Suprapubic skin (tissue), 4 donors: ENCODE measurements at regions not wholly inside any gene's neighbourhood (a gene's known extent, or its start where the extent isn't known, plus 50 kb on each side); places are given as distances from the start of the nearest gene placed in this dataset.

ENCODE experiments used
- DNase-seq, 2 donors: peaks; one replicate each; pipeline ENCODE4 v3.0.0-alpha.2; 2019; ENCODE audit warnings: low spot score in 2 of 2
- H3K27ac ChIP-seq: fragments of 200-600 bp; sonication (generic); one replicate; pipeline ENCODE4 v1.5.1; 2019
- H3K27me3 ChIP-seq: fragments of 200-600 bp; sonication (generic); one replicate; pipeline ENCODE4 v1.5.1; 2019
- H3K36me3 ChIP-seq: fragments of 200-600 bp; sonication (generic); one replicate; pipeline ENCODE4 v1.5.1; 2019
- H3K4me1 ChIP-seq: fragments of 200-600 bp; sonication (generic); one replicate; pipeline ENCODE4 v1.5.1; 2019
- H3K4me3 ChIP-seq: fragments of 200-600 bp; sonication (generic); one replicate; pipeline ENCODE4 v1.5.1; 2019; ENCODE audit warnings: mild to moderate bottlenecking
- H3K9me3 ChIP-seq: fragments of 200-600 bp; sonication (generic); one replicate; pipeline ENCODE4 v1.5.1; 2019
- EP300 ChIP-seq: sonication (generic); formaldehyde crosslinking; IDR thresholded peaks from one replicate; pipeline ENCODE4 v1.6.1; 2017; ENCODE audit warnings: antibody characterized with exemption
- POLR2A ChIP-seq, 2 donors: fragments of 450-650 bp; IDR thresholded peaks; one replicate each; pipeline ENCODE4 v1.6.1; 2017; ENCODE audit warnings: antibody characterized with exemption in 2 of 2, mild to moderate bottlenecking in 2 of 2, moderate library complexity in 2 of 2
- POLR2AphosphoS5 ChIP-seq, 3 donors: sonication (generic); formaldehyde crosslinking; IDR thresholded peaks; one replicate each; pipeline ENCODE4 v1.6.1; 2017; ENCODE audit warnings: antibody characterized with exemption in 3 of 3
- WGBS: methylation state at CpG from one replicate; pipeline ENCODE4 v1.1.5; 2018; 5-methylcytosine and 5-hydroxymethylcytosine counted together
- TF ChIP-seq, protein P1 (sequence below), 2 donors: fragments of 200-600 bp in 1 of 2; fragments of 450-650 bp in 1 of 2; sonication (generic) in 1 of 2; IDR thresholded peaks; one replicate each; pipeline ENCODE4 v1.5.1; 2016 to 2019; ENCODE audit warnings: antibody characterized with exemption in 2 of 2, mild to moderate bottlenecking in 1 of 2, moderate library complexity in 1 of 2

DNA sequence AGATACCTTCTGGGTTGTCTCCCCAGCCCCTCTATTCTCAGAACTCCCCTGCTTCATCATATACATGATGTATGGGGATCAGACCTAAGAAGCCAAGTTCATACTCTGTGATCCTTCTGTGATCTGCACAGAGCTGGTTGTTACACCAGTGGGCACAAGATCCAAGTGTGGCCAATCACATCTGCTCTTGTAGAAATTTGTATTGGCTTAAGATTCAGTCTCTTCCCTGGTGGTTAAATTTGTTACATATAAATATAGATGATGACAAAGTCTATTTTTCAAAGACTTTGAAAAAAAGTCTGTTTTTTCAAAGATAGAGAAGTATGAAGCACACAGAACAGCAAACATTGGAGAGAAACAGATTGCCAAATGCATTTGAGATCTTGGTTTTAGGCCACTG, 135.8 kb upstream of the FGGY start:
- H3K4me1 ChIP-seq = peaks cover 12% of the 10 kb centered on the region
- H3K27me3 ChIP-seq = no peaks in the 10 kb centered on the region
- DNase-seq = no peak
- no peaks in the 10 kb centered on the region for H3K36me3 ChIP-seq
- H3K27ac ChIP-seq = no peak overlapping the region
- no peak overlapping the region for H3K4me3 ChIP-seq
- TF ChIP-seq POLR2AphosphoS5 (IDR thresholded peaks at IDR 0.05) (no peak), EP300 (no peak), POLR2A (IDR thresholded peaks at IDR 0.05) (no peak)
- TF ChIP-seq, protein P1, sequence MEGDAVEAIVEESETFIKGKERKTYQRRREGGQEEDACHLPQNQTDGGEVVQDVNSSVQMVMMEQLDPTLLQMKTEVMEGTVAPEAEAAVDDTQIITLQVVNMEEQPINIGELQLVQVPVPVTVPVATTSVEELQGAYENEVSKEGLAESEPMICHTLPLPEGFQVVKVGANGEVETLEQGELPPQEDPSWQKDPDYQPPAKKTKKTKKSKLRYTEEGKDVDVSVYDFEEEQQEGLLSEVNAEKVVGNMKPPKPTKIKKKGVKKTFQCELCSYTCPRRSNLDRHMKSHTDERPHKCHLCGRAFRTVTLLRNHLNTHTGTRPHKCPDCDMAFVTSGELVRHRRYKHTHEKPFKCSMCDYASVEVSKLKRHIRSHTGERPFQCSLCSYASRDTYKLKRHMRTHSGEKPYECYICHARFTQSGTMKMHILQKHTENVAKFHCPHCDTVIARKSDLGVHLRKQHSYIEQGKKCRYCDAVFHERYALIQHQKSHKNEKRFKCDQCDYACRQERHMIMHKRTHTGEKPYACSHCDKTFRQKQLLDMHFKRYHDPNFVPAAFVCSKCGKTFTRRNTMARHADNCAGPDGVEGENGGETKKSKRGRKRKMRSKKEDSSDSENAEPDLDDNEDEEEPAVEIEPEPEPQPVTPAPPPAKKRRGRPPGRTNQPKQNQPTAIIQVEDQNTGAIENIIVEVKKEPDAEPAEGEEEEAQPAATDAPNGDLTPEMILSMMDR (IDR thresholded peaks at IDR 0.05) = no peak
- no peaks in the 10 kb centered on the region for H3K9me3 ChIP-seq

DNA sequence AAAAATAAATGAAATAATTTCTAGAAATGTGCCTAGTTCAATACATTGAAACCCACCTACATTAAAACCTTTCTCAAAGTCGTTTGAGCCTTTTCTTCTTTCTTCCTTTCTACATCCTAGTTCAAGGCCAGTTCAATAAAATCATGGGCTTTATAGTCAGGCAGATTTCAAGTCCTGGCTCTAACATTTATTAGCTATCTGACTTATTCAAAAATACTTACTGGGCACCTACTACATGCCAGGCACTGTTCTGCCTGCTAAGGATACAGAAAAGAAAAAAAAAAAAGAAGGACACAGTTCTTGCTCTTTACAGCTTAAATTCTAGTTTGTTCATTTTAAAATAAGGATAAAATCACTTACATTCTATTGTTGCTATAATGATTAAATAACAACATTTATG, 134.2 kb upstream of the FGGY start:
- no peaks in the 10 kb centered on the region for H3K9me3 ChIP-seq

DNA sequence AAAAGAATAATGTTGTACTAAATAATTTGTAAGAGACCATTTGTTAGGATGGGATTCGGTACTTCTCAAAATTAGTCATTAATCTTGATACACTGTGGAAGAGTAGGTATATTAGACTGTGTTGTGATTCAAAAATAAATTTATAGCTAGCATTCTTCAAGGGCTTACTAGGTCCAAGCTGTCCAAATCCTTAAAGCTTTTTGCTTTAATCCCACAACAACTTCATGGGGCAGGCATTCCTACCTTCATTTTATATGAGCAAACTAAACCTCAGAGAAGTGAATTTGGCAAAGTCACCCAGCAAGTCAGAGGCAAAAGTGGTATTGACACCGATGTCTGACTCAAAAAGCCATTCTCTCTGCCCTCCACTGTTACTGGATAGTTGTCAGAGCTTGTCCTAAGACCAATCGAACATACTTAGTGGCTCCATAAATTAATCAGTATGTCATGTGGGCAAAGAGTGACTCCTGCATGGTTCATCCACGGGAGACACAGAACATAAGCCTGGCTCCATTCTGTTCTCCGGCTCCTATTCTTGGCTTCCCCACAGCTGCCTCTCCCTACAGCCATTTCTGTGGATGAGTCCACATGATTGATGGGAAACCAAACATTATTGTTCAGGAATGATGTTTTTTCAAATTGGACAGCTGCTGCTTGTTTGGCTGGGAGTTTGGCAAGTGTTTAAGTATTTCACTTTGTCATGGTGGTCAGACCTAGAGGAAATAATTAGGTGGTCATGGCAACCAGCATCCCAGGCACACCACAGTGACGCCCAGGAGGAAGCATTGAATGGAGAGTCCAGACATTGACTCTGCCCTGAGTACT, 133.4 kb upstream of the FGGY start:
- Histone ChIP-seq H3K4me3 (no peak overlapping the region), H3K4me1 (no peaks in the 10 kb centered on the region), H3K27me3 (no peaks in the 10 kb centered on the region), H3K36me3 (no peaks in the 10 kb centered on the region), H3K27ac (peak overlapping the region; percentile 38), H3K9me3 (no peaks in the 10 kb centered on the region)
- WGBS = 48% methylated on average over 6 of the region's 6 CpGs
- TF ChIP-seq EP300 (no peak), POLR2AphosphoS5 (IDR thresholded peaks at IDR 0.05) (no peak), POLR2A (IDR thresholded peaks at IDR 0.05) (no peak)
- TF ChIP-seq, protein P1 (IDR thresholded peaks at IDR 0.05) = no peak
- DNase-seq = no peak

More for the DNA sequence above, 134.2 kb upstream of the FGGY start:
- Histone ChIP-seq H3K27me3 (no peaks in the 10 kb centered on the region), H3K27ac (peak overlapping the region; percentile 38), H3K4me1 (no peaks in the 10 kb centered on the region), H3K36me3 (no peaks in the 10 kb centered on the region), H3K4me3 (no peak overlapping the region)
- no peak for DNase-seq
- WGBS = 76% methylated on average over 1 of the region's 1 CpG
- TF ChIP-seq, protein P1 (IDR thresholded peaks at IDR 0.05) = no peak
- TF ChIP-seq EP300 (no peak), POLR2A (IDR thresholded peaks at IDR 0.05) (no peak), POLR2AphosphoS5 (IDR thresholded peaks at IDR 0.05) (no peak)

DNA sequence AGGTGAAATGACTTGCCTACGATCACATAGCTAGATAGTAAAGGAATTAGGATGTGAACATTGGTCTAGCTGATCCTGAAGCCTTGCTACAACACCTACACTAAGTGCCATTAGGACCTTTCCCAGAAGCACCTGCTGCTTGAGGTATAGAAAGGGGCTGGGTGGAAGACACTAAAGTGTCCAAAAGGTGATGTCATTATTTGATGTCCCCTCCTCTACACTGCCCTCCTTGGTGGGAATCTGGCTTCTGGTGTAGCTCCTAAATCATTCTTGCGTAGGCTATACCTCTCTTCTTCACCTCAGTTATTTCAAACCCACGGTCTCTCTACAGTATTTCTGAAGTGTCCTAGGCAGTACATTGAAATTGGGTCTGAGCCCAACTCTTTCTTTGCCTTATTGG, 132.5 kb upstream of the FGGY start:
- Histone ChIP-seq H3K27ac (no peak overlapping the region), H3K9me3 (no peaks in the 10 kb centered on the region), H3K27me3 (no peaks in the 10 kb centered on the region), H3K36me3 (no peaks in the 10 kb centered on the region), H3K4me1 (no peaks in the 10 kb centered on the region), H3K4me3 (no peak overlapping the region)
- WGBS = 58% methylated on average over 3 of the region's 3 CpGs
- TF ChIP-seq EP300 (no peak), POLR2A (IDR thresholded peaks at IDR 0.05) (no peak), POLR2AphosphoS5 (IDR thresholded peaks at IDR 0.05) (no peak)
- TF ChIP-seq, protein P1 (IDR thresholded peaks at IDR 0.05) = no peak
- DNase-seq = no peak

DNA sequence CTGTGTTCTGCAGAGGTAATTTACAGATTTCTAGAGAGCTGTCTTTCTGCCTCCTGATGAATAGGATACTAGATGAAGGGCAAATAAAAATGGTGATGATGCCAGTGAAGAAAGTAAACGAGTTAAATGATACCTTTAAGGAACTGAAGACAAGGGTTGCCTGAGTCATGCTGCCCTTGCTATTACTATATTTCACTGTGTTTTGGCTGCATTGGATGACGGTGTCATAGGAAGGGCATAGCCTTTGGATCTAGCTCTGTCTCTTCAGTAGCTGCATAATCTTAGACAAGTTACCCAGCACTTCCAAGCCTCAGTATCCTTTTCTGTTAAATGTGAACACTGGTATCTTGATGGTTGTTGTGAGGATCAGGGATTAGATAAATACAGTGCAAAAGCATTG, 131.5 kb upstream of the FGGY start:
- Histone ChIP-seq H3K4me3 (no peak overlapping the region), H3K4me1 (no peaks in the 10 kb centered on the region), H3K27me3 (no peaks in the 10 kb centered on the region), H3K36me3 (no peaks in the 10 kb centered on the region), H3K27ac (no peak overlapping the region), H3K9me3 (no peaks in the 10 kb centered on the region)
- no peak for DNase-seq
- 31% methylated on average over 2 of the region's 2 CpGs for WGBS
- no peak for TF ChIP-seq POLR2AphosphoS5 (IDR thresholded peaks at IDR 0.05)

DNA sequence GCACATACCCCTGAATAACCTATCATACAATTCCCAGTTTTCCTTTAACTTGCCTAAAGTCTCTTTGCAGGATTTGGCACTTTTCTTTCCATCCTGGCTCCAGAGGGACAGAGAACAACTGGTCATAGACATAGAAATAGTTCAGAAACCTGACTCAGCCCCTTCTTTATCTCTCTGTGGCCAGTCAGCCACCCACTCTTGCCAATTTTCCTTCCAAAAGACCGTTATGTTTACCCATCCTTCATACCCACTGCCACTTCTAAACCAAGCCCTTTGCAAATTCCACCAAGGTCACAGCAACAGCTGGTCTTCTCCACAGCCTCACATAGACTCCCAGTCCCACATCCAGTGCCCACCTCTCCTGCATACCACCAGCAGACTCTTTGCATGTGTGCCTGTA, 127.2 kb upstream of the FGGY start:
- no peaks in the 10 kb centered on the region for H3K4me1 ChIP-seq
- DNase-seq = no peak
- H3K27ac ChIP-seq = no peak overlapping the region
- no peaks in the 10 kb centered on the region for H3K27me3 ChIP-seq
- no peaks in the 10 kb centered on the region for H3K9me3 ChIP-seq
- H3K36me3 ChIP-seq = no peaks in the 10 kb centered on the region
- no peak overlapping the region for H3K4me3 ChIP-seq
- TF ChIP-seq, protein P1 (IDR thresholded peaks at IDR 0.05) = no peak
- no peak for TF ChIP-seq EP300
- 63% methylated on average over 1 of the region's 1 CpG for WGBS
